ENCODE measurements at regions not wholly inside any gene's neighbourhood (a gene's known extent, or its start where the extent isn't known, plus 50 kb on each side); places are given as distances from the start of the nearest gene placed in this dataset.

DNA sequence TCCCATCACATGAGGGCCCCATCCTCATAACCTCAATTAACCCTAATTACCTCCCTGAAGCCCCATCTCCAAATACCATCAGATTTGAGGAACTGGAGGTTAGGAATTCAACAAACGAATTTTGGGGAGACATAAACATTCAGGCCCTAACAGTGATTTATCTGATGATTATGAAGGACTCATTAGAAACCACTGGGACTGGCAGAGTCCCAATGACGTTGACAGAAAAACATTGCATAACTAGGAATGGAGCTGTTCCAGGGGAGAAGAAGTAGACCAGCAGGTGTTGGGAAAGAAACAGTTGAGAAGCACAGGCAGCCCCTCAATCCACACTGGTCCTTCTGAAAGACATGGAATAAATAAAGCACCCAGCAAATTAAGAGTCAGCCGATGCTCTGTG is 282.0 kb downstream of the MAP2K4 start:
- Mint-ChIP-seq H3K27ac (no peak overlapping the region), H3K4me1 (no peaks in the 10 kb centered on the region), H3K27me3 (no peaks in the 10 kb centered on the region), H3K4me3 (no peak overlapping the region), H3K36me3 (ENCODE audit: low read depth) (no peaks in the 10 kb centered on the region), H3K9me3 (no peaks in the 10 kb centered on the region)
- TF ChIP-seq, protein P1, sequence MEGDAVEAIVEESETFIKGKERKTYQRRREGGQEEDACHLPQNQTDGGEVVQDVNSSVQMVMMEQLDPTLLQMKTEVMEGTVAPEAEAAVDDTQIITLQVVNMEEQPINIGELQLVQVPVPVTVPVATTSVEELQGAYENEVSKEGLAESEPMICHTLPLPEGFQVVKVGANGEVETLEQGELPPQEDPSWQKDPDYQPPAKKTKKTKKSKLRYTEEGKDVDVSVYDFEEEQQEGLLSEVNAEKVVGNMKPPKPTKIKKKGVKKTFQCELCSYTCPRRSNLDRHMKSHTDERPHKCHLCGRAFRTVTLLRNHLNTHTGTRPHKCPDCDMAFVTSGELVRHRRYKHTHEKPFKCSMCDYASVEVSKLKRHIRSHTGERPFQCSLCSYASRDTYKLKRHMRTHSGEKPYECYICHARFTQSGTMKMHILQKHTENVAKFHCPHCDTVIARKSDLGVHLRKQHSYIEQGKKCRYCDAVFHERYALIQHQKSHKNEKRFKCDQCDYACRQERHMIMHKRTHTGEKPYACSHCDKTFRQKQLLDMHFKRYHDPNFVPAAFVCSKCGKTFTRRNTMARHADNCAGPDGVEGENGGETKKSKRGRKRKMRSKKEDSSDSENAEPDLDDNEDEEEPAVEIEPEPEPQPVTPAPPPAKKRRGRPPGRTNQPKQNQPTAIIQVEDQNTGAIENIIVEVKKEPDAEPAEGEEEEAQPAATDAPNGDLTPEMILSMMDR (IDR thresholded peaks at IDR 0.05), result no peak
- ChIA-PET POLR2A (no interaction called here), CTCF (no interaction called here)
- ATAC-seq (ENCODE audit: low read depth) (no peak), DNase-seq (no peak)
- intact Hi-C loops (cut with micrococcal nuclease), result no loop called here

DNA sequence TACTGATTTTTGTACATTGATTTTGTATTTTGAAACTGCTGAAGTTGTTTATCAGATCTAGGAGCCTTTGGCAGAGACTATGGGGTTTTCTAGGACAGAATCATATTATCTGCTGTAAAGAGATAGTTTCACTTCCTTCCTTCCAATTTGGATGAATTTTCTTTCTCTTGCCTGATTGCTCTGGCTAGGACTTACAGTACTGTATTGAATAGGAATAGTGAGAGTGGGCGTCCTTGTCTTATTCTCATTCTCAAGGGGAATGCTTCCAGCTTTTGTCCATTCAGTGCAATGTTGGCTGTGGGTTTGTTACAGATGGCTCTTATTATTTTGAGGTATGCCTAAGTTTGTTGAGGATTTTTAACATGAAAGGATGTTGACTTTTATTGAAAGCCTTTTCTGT is 290.1 kb downstream of the MAP2K4 start:
- no peak overlapping the region for H3K27ac Mint-ChIP-seq
- CTCF ChIA-PET, result no interaction called here

DNA sequence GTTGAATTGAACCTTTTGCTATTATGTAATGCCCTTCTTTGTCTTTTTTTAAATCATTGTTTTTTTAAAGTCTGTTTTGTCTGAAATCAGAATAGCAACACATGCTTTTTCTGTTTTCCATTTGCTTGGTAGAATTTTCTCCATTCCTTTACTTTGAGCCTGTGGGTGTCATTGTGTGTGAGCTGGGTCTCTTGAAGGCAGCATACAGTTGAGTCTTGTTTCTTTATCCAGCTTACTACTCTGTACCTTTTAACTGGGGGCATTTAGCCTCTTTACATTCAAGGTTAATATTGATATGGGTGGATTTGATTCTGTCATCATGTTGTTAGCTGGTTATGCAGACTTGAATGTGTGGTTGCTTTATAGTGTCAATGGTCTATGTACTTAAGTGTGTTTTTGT is 292.0 kb downstream of the MAP2K4 start:
- Mint-ChIP-seq H3K36me3 (ENCODE audit: low read depth) (no peaks in the 10 kb centered on the region), H3K4me1 (no peaks in the 10 kb centered on the region), H3K27ac (no peak overlapping the region), H3K27me3 (peaks cover 2% of the 10 kb centered on the region), H3K4me3 (no peak overlapping the region), H3K9me3 (peaks cover 25% of the 10 kb centered on the region)
- CTCF ChIA-PET, result no interaction called here
- intact Hi-C loops (cut with micrococcal nuclease), result no loop called here
- ATAC-seq (ENCODE audit: low read depth) (no peak), DNase-seq (no peak)
- TF ChIP-seq, protein P1 (IDR thresholded peaks at IDR 0.05), result no peak
- POLR2A ChIA-PET, result no interaction called here

More for the DNA sequence above, 290.1 kb downstream of the MAP2K4 start:
- peaks cover 25% of the 10 kb centered on the region for H3K9me3 Mint-ChIP-seq
- POLR2A ChIA-PET, result no interaction called here
- no peak for DNase-seq
- no peaks in the 10 kb centered on the region for H3K36me3 Mint-ChIP-seq (ENCODE audit: low read depth)
- ATAC-seq (ENCODE audit: low read depth), result no peak
- H3K27me3 Mint-ChIP-seq, result peaks cover 2% of the 10 kb centered on the region
- no peaks in the 10 kb centered on the region for H3K4me1 Mint-ChIP-seq
- intact Hi-C loops (cut with micrococcal nuclease), result no loop called here
- TF ChIP-seq, protein P1 (IDR thresholded peaks at IDR 0.05), result no peak
- no peak overlapping the region for H3K4me3 Mint-ChIP-seq

DNA sequence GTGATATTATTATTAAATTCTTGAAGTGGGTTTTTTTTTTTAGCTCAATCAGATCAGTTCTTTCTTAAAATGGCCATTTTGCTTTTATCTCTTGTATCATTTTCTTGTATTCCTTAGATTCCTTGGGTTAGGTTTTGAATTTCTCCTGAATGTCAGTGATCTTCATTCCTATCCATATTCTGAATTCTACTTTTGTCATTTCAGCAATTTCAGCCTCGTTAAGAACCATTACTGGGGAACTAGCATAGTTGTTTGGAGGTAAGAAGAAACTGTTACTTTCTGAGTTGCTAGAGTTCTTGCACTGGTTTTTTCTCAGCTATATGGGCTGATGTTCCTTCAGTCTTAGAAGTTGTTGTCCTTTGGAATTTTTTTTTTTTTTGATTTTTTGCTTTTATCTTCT is 293.1 kb downstream of the MAP2K4 start:
- no peak overlapping the region for H3K27ac Mint-ChIP-seq
- H3K9me3 Mint-ChIP-seq, result peaks cover 25% of the 10 kb centered on the region
- POLR2A ChIA-PET, result no interaction called here
- H3K4me1 Mint-ChIP-seq, result no peaks in the 10 kb centered on the region
- H3K27me3 Mint-ChIP-seq, result peaks cover 2% of the 10 kb centered on the region
- TF ChIP-seq, protein P1 (IDR thresholded peaks at IDR 0.05), result no peak
- DNase-seq, result no peak
- CTCF ChIA-PET, result no interaction called here
- H3K36me3 Mint-ChIP-seq (ENCODE audit: low read depth), result no peaks in the 10 kb centered on the region
- no peak for ATAC-seq (ENCODE audit: low read depth)
- H3K4me3 Mint-ChIP-seq, result no peak overlapping the region
- intact Hi-C loops (cut with micrococcal nuclease), result no loop called here

DNA sequence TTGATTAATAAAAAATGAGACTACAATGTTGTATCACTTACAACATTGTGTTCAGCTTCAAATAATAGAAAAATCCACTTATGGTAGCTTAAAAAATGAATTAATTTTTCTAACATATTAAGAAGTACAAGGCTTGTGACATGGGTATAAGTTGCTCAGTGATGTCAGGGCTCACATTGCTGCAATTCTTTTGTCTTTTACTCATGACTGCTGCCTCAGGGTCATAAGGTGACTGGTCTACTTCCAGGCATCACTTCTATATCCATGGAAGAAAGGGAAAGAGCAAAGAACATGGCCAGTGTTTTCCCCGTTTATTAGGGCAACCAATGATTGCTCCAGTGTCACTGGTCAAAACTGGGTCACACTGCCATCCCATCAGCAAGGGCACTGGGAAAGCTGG is 295.3 kb downstream of the MAP2K4 start:
- DNase-seq, result no peak
- POLR2A ChIA-PET, result no interaction called here
- H3K27me3 Mint-ChIP-seq, result no peaks in the 10 kb centered on the region
- H3K27ac Mint-ChIP-seq, result no peak overlapping the region
- H3K36me3 Mint-ChIP-seq (ENCODE audit: low read depth), result no peaks in the 10 kb centered on the region
- TF ChIP-seq, protein P1 (IDR thresholded peaks at IDR 0.05), result no peak
- H3K9me3 Mint-ChIP-seq, result peaks cover 27% of the 10 kb centered on the region
- H3K4me1 Mint-ChIP-seq, result no peaks in the 10 kb centered on the region
- ATAC-seq (ENCODE audit: low read depth), result no peak
- intact Hi-C loops (cut with micrococcal nuclease), result no loop called here
- CTCF ChIA-PET, result no interaction called here
- H3K4me3 Mint-ChIP-seq, result no peak overlapping the region
